PFSK-1 (cell line): ENCODE measurements at regions not wholly inside any gene's neighbourhood (a gene's known extent, or its start where the extent isn't known, plus 50 kb on each side); places are given as distances from the start of the nearest gene placed in this dataset.

Source experiments
- POLR2AphosphoS5 ChIP-seq: IDR thresholded peaks from 2 replicates; pipeline ENCODE4 v1.6.1; 2012; ENCODE audit warnings: low read depth, mild to moderate bottlenecking, control low read depth, low read length, moderate library complexity
- TF ChIP-seq, protein P1 (sequence below), 2 experiments: IDR thresholded peaks; 2 replicates each; pipeline versions ENCODE4 v1.6.1 to v1.8.0; 2011 to 2012; ENCODE audit warnings: low read depth in 2 of 2, low read length in 2 of 2, control low read depth in 1 of 2, inconsistent platforms in 1 of 2, mild to moderate bottlenecking in 1 of 2, moderate library complexity in 1 of 2; ENCODE audit not compliant: insufficient read depth in 1 of 2

DNA sequence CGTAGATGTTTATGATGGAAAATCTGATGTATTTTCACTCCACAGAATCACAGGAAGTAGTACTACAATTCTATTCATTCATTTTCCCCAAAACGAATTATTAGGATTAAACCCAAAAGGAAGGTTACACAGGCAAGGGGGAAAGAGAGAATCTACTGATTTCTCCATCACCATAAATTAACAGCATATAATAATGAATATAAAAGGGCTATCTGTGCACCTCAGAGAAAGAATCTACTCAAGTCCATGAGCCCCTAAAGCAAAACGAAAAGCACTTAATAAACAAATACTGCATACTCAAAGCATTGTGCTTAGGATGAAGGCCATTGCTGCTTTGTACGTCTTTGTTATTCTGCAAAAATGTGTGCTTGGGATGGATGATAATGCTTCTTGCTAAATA lies 740.5 kb upstream of the SEMA6A start:
- TF ChIP-seq, protein P1, sequence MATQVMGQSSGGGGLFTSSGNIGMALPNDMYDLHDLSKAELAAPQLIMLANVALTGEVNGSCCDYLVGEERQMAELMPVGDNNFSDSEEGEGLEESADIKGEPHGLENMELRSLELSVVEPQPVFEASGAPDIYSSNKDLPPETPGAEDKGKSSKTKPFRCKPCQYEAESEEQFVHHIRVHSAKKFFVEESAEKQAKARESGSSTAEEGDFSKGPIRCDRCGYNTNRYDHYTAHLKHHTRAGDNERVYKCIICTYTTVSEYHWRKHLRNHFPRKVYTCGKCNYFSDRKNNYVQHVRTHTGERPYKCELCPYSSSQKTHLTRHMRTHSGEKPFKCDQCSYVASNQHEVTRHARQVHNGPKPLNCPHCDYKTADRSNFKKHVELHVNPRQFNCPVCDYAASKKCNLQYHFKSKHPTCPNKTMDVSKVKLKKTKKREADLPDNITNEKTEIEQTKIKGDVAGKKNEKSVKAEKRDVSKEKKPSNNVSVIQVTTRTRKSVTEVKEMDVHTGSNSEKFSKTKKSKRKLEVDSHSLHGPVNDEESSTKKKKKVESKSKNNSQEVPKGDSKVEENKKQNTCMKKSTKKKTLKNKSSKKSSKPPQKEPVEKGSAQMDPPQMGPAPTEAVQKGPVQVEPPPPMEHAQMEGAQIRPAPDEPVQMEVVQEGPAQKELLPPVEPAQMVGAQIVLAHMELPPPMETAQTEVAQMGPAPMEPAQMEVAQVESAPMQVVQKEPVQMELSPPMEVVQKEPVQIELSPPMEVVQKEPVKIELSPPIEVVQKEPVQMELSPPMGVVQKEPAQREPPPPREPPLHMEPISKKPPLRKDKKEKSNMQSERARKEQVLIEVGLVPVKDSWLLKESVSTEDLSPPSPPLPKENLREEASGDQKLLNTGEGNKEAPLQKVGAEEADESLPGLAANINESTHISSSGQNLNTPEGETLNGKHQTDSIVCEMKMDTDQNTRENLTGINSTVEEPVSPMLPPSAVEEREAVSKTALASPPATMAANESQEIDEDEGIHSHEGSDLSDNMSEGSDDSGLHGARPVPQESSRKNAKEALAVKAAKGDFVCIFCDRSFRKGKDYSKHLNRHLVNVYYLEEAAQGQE (IDR thresholded peaks at IDR 0.05; ENCODE audit: insufficient read depth in 1 of 2, low read depth in 2 of 2, low read length in 2 of 2) = no peak
- no peak for TF ChIP-seq POLR2AphosphoS5
